GM12878 (cell line): ENCODE measurements at regions not wholly inside any gene's neighbourhood (a gene's known extent, or its start where the extent isn't known, plus 50 kb on each side); places are given as distances from the start of the nearest gene placed in this dataset.

Source experiments
- CTCF ChIP-seq, 3 experiments: IDR thresholded peaks in 2 of 3; conservative IDR thresholded peaks in 1 of 3; 2 replicates each; pipeline ENCODE4 v1.5.1; 2011; ENCODE audit warnings: low read depth in 3 of 3, low read length in 3 of 3, mild to moderate bottlenecking in 3 of 3, control low read depth in 2 of 3, moderate library complexity in 2 of 3, inconsistent platforms in 1 of 3, mixed read lengths in 1 of 3; ENCODE audit not compliant: control insufficient read depth in 2 of 3, insufficient read depth in 1 of 3; ENCODE audit errors: extremely low read depth in 1 of 3
- EP300 ChIP-seq, 2 experiments: fragments of 150-350 bp in 1 of 2; IDR thresholded peaks; 2 replicates each; pipeline ENCODE4 v1.6.1; 2011 to 2012; ENCODE audit warnings: low read depth in 2 of 2, low read length in 2 of 2, borderline replicate concordance in 1 of 2, improper control_type of control experiment in 1 of 2, inconsistent platforms in 1 of 2; ENCODE audit not compliant: control insufficient read depth in 1 of 2
- EZH2 ChIP-seq: IDR thresholded peaks from 2 replicates; pipeline ENCODE4 v1.6.1; 2012; ENCODE audit warnings: low read depth, mild to moderate bottlenecking, control low read depth, inconsistent platforms, low read length, borderline replicate concordance; ENCODE audit not compliant: control insufficient read depth
- POLR2A ChIP-seq: IDR thresholded peaks from 2 replicates; pipeline ENCODE4 v1.6.1; 2011; ENCODE audit warnings: low read depth, mild to moderate bottlenecking, low read length
- SKIL ChIP-seq: fragments of 450-650 bp; IDR thresholded peaks from 2 replicates; pipeline ENCODE4 v1.6.1; 2017; ENCODE audit warnings: mild to moderate bottlenecking, low read depth, inconsistent platforms; ENCODE audit not compliant: poor library complexity, severe bottlenecking
- TF ChIP-seq, protein P1 (sequence below): fragments of 450-650 bp; formaldehyde crosslinking; IDR thresholded peaks from 2 replicates; pipeline ENCODE4 v1.4.0; 2020; ENCODE audit warnings: mild to moderate bottlenecking, moderate library complexity

DNA sequence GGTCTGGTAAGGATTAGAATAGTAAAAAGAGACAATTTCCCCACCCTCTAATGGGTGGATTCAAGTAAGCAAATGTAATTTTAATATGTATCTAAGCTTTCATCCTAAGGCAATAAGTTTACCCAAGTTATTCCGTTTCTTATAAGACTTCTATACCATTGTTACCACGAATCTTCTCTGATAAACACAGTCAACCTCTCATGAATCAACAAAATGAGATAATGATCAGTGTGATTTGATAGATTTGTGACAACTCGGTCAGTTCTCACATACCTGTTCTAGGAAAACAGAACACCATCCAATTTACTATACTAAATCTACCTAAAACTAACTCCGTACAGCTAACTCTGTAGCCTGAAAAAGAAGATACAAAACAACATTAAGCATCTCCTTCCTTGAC is 342.1 kb downstream of the TBL1XR1 start:
- TF ChIP-seq POLR2A (no peak), SKIL (no peak), EP300 (IDR thresholded peaks at IDR 0.05; ENCODE audit: borderline replicate concordance in 1 of 2, control insufficient read depth in 1 of 2, low read depth in 2 of 2, low read length in 2 of 2) (no peak), EZH2 (no peak), CTCF (IDR thresholded peaks at IDR 0.05 in 2 of 3, conservative IDR thresholded peaks at IDR 0.05 in 1 of 3; ENCODE audit: control insufficient read depth in 2 of 3, extremely low read depth in 1 of 3, insufficient read depth in 1 of 3, low read depth in 3 of 3, low read length in 3 of 3) (no peak)
- TF ChIP-seq, protein P1, sequence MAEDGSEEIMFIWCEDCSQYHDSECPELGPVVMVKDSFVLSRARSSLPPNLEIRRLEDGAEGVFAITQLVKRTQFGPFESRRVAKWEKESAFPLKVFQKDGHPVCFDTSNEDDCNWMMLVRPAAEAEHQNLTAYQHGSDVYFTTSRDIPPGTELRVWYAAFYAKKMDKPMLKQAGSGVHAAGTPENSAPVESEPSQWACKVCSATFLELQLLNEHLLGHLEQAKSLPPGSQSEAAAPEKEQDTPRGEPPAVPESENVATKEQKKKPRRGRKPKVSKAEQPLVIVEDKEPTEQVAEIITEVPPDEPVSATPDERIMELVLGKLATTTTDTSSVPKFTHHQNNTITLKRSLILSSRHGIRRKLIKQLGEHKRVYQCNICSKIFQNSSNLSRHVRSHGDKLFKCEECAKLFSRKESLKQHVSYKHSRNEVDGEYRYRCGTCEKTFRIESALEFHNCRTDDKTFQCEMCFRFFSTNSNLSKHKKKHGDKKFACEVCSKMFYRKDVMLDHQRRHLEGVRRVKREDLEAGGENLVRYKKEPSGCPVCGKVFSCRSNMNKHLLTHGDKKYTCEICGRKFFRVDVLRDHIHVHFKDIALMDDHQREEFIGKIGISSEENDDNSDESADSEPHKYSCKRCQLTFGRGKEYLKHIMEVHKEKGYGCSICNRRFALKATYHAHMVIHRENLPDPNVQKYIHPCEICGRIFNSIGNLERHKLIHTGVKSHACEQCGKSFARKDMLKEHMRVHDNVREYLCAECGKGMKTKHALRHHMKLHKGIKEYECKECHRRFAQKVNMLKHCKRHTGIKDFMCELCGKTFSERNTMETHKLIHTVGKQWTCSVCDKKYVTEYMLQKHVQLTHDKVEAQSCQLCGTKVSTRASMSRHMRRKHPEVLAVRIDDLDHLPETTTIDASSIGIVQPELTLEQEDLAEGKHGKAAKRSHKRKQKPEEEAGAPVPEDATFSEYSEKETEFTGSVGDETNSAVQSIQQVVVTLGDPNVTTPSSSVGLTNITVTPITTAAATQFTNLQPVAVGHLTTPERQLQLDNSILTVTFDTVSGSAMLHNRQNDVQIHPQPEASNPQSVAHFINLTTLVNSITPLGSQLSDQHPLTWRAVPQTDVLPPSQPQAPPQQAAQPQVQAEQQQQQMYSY (CRISPR knock-in tag) = no peak
